Heart left ventricle (tissue), 16 donors: ENCODE measurements at regions not wholly inside any gene's neighbourhood (a gene's known extent, or its start where the extent isn't known, plus 50 kb on each side); places are given as distances from the start of the nearest gene placed in this dataset.

Source experiments
- ATAC-seq, 4 donors: fragments of 200-7000 bp; cut with Tn5 transposase; one replicate each; pipeline ENCODE4 v1.9.1; 2020 to 2022; ENCODE audit warnings: moderate library complexity in 4 of 4, mild to moderate bottlenecking in 3 of 4, moderate number of reproducible peaks in 1 of 4
- DNase-seq, 5 donors: peaks; one replicate each; pipeline ENCODE4 v3.0.0-alpha.2; 2020
- H3K27ac ChIP-seq, 12 donors: fragments of 200-600 bp; sonication (generic) in 4 of 12; one replicate each; pipeline versions ENCODE4 v1.5.0 to v1.8.0; 2016 to 2022; ENCODE audit warnings: mild to moderate bottlenecking in 2 of 12
- H3K27me3 ChIP-seq, 9 donors: fragments of 200-600 bp; sonication (generic) in 2 of 9; one replicate each; pipeline versions ENCODE4 v1.5.1 to v1.8.0; 2016 to 2022; ENCODE audit warnings: mild to moderate bottlenecking in 3 of 9
- H3K36me3 ChIP-seq, 9 donors: fragments of 200-600 bp; sonication (generic) in 2 of 9; one replicate each; pipeline versions ENCODE4 v1.5.0 to v1.8.0; 2018 to 2022; ENCODE audit warnings: mild to moderate bottlenecking in 2 of 9
- H3K4me1 ChIP-seq, 12 donors: fragments of 200-600 bp; sonication (generic) in 4 of 12; one replicate each; pipeline versions ENCODE4 v1.5.0 to v1.8.0; 2016 to 2022; ENCODE audit warnings: mild to moderate bottlenecking in 3 of 12
- H3K4me3 ChIP-seq, 12 donors: fragments of 200-600 bp; sonication (generic) in 4 of 12; one replicate each; pipeline versions ENCODE4 v1.5.0 to v1.8.0; 2017 to 2022; ENCODE audit warnings: mild to moderate bottlenecking in 9 of 12, moderate library complexity in 4 of 12
- H3K9me3 ChIP-seq, 12 donors: fragments of 200-600 bp; sonication (generic) in 4 of 12; one replicate each; pipeline versions ENCODE4 v1.5.0 to v1.8.0; 2016 to 2022; ENCODE audit warnings: mild to moderate bottlenecking in 1 of 12
- POLR2A ChIP-seq, 2 donors: fragments of 450-650 bp; IDR thresholded peaks; one replicate each; pipeline ENCODE4 v1.6.1; 2017; ENCODE audit warnings: antibody characterized with exemption in 2 of 2, mild to moderate bottlenecking in 2 of 2, moderate library complexity in 2 of 2
- WGBS, 4 donors: extraction: QIAGEN DNeasy Blood & Tissue Kit in 2 of 4; methylation state at CpG; one replicate each; pipeline versions ENCODE4 v1.1.5 to v1.1.7; 2013 to 2018; 5-methylcytosine and 5-hydroxymethylcytosine counted together
- intact Hi-C, 10 donors: fragments of 100-400 bp; cut with DNase I; formaldehyde crosslinking; loops; one replicate each; pipeline versions ENCODE4 v1.11.1 to v1.14.2; 2022
- TF ChIP-seq, protein P1 (sequence below), 12 donors: fragments of 200-600 bp; sonication (generic) in 4 of 12; IDR thresholded peaks; one replicate each; pipeline versions ENCODE4 v1.5.0 to v1.8.0; 2018 to 2022; ENCODE audit warnings: antibody characterized with exemption in 12 of 12, mild to moderate bottlenecking in 5 of 12
- donor health status: ischemic (EF 13 %, LVEDD 7.1; RV severe dilation, severe dysfunction).
- donor health status: healthy with polysubstance abuse.
- donor health status: DM: no; HTN: yes; CAD: no.
- donor health status: DM: no; HTN: no; CAD: no.
- donor health status: ischemic (EF 25% LVEDD 6.9; RV normal size, moderate dysfunction).
- donor health status: ischemic (EF 25% LVEDD 5.7; RV mildly dilated, moderate dysfunction).
- donor health status: healthy.
- donor health status: DM: yes; HTN: yes; CAD: no.
- donor health status: ischemic (EF 35%, LVEDD 5.7; RV mildly dilated, moderate dysfunction).
- donor health status: nonischemic (EF 11% LVEDD 7.7; RV severe dilation, severe dysfunction).
- donor health status: DM: yes; HTN: yes; CAD: no.
- donor health status: PGD.
- donor health status: ischemic (EF 29% LVEDD 5.4; RV normal size, mild dysfunction).
- donor health status: nonischemic (EF 23%, LVEDD 6.1; RV moderate dilation, normal function).

DNA sequence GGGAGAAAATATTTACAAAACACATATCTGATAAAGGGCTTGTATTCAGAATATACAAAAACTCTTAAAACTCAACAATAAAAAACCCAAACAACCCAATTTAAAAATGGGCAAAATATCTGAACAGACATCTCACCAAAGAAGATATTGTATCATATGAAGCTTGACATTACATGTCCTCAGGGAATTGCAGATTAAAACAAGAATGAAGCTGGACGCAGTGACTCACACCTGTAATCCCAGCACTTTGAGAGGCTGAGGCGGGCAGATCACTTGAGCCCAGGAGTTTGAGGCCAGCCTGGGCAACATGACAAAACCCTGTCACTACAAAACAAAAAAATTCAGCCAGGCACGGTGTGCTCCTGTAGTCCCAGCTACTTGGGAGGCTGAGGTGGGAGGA lies 135.4 kb upstream of the AKIRIN2 start:
- ATAC-seq (no peak), DNase-seq (no peak)
- H3K36me3 ChIP-seq, result no peaks in the 10 kb centered on the region
- intact Hi-C loops, result no loop called here
- H3K4me1 ChIP-seq, result peaks cover 0 to 3% (median 0%) of the 10 kb centered on the region in 12 donors
- WGBS, 4 donors, result 72 to 84% (median 79%) methylated on average over 3 of the region's 3 CpGs
- no peak overlapping the region for H3K27ac ChIP-seq
- TF ChIP-seq, protein P1, sequence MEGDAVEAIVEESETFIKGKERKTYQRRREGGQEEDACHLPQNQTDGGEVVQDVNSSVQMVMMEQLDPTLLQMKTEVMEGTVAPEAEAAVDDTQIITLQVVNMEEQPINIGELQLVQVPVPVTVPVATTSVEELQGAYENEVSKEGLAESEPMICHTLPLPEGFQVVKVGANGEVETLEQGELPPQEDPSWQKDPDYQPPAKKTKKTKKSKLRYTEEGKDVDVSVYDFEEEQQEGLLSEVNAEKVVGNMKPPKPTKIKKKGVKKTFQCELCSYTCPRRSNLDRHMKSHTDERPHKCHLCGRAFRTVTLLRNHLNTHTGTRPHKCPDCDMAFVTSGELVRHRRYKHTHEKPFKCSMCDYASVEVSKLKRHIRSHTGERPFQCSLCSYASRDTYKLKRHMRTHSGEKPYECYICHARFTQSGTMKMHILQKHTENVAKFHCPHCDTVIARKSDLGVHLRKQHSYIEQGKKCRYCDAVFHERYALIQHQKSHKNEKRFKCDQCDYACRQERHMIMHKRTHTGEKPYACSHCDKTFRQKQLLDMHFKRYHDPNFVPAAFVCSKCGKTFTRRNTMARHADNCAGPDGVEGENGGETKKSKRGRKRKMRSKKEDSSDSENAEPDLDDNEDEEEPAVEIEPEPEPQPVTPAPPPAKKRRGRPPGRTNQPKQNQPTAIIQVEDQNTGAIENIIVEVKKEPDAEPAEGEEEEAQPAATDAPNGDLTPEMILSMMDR (IDR thresholded peaks at IDR 0.05), result no peak
- no peak for TF ChIP-seq POLR2A (IDR thresholded peaks at IDR 0.05)
- peaks cover 0 to 9% (median 0%) of the 10 kb centered on the region in 12 donors for H3K9me3 ChIP-seq
- H3K4me3 ChIP-seq, result no peak overlapping the region
- no peaks in the 10 kb centered on the region for H3K27me3 ChIP-seq

DNA sequence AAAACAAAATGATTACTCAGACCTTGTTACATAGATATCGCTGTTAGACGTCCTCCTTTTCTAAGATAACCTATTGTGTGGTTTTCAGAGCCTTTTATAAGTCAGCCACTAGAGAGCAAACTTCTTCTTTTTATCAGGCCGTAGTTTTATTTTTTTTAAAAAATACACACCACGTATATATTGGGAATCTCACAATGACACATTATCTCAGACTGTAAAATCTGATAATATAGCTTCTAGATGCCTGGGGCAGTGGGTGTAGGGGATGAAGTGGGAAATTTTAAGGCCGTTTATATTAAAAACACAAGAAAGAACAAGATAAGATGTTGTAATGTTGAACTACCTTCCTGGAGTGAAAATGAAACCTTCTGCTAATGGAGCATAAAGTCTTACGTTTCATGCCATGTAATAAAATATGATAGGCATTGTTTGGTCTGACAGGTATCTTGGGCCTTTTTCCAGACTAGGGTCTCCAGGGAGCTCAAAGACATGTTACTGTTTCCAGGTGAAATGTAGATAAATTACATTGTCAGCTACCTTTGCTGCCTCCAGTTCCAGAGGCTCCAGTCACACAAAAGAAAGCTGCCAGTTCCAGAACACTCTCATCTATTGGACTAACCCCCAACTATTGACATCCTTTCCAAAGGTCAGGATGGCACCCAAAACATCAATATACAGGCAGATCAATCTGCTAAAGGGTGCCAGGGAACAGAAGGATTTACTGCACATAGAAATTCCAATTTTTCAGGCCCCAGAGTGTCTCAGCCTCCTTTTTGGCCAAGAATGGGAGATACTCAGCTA lies 130.2 kb upstream of the AKIRIN2 start:
- DNase-seq (no peak), ATAC-seq (no peak)
- Histone ChIP-seq H3K27ac (peak overlapping the region in 1 of 12 donors; percentile 48), H3K27me3 (no peaks in the 10 kb centered on the region), H3K4me3 (peak overlapping the region in 11 of 12 donors; percentile 19 to 62 (median 38)), H3K36me3 (no peaks in the 10 kb centered on the region), H3K4me1 (peaks cover 0 to 11% (median 0%) of the 10 kb centered on the region in 12 donors), H3K9me3 (no peaks in the 10 kb centered on the region)
- intact Hi-C loops, result no loop called here
- 17 to 24% (median 21%) methylated on average over 6 of the region's 6 CpGs for WGBS, 4 donors
- TF ChIP-seq POLR2A (IDR thresholded peaks at IDR 0.05), result no peak
- TF ChIP-seq, protein P1 (IDR thresholded peaks at IDR 0.05), result peak in 10 of 12 donors; percentile 5 to 54 (median 37)

DNA sequence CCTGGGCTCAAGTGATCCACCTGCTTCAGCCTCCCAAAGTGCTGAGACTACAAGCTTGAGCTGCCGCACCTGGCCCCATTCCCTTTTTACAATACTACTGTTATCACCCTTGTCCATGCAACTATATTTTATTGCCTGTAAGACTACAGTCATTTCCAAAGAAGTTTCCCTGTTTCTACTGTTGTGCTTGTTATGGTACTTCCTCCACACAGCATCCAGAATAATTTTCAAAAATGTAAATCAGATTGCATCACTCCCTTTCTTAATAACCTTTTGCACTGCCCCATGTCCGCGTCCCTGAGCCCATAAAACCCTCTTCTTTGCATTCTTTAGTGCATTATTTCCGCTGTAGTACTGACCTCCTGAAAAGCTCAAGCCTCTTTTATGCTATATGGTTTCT lies 128.9 kb upstream of the AKIRIN2 start:
- no peak for ATAC-seq
- no peak overlapping the region for H3K4me3 ChIP-seq
- peaks cover 0 to 18% (median 0%) of the 10 kb centered on the region in 12 donors for H3K4me1 ChIP-seq
- H3K27me3 ChIP-seq, result no peaks in the 10 kb centered on the region
- DNase-seq, result no peak
- no peaks in the 10 kb centered on the region for H3K36me3 ChIP-seq
- H3K9me3 ChIP-seq, result no peaks in the 10 kb centered on the region
- no peak for TF ChIP-seq POLR2A (IDR thresholded peaks at IDR 0.05)
- TF ChIP-seq, protein P1 (IDR thresholded peaks at IDR 0.05), result no peak
- H3K27ac ChIP-seq, result no peak overlapping the region
- intact Hi-C loops, result no loop called here
- 85 to 94% (median 87%) methylated on average over 4 of the region's 4 CpGs for WGBS, 4 donors

DNA sequence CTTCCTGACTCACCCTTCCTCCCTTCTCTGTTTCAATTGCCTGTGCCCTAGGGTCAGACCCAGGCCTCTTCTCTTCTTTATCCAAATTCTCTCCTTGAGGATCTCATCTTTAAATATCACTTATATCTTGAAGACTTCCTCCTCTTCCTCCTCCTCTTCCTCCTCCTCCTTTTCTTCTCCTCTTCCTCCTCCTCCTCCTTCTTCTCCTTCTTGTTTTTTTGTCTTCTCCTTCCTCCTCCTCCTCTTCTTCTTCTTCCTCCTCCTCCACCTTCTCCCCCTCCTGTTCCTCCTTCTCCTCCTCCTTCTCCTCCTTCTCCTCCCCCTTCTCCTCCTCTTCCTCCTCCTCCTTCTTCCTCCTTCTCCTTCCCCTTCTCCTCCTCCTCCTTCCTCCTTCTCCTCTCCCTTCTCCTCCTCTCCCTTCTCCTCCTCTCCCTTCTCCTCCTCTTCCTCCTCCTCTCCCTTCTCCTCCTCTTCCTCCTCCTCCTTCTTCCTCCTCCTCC lies 127.6 kb upstream of the AKIRIN2 start:
- TF ChIP-seq POLR2A (IDR thresholded peaks at IDR 0.05), result no peak
- TF ChIP-seq, protein P1 (IDR thresholded peaks at IDR 0.05), result no peak

More for the DNA sequence above, 127.6 kb upstream of the AKIRIN2 start:
- H3K4me1 ChIP-seq, result peaks cover 0 to 29% (median 0%) of the 10 kb centered on the region in 12 donors
- no peaks in the 10 kb centered on the region for H3K27me3 ChIP-seq
- intact Hi-C loops, result no loop called here
- H3K27ac ChIP-seq, result no peak overlapping the region
- DNase-seq (no peak), ATAC-seq (no peak)
- H3K36me3 ChIP-seq, result no peaks in the 10 kb centered on the region
- no peak overlapping the region for H3K4me3 ChIP-seq
- no peaks in the 10 kb centered on the region for H3K9me3 ChIP-seq
